Right forelimb (tissue), 1 donor: ENCODE measurements at regions not wholly inside any gene's neighbourhood (a gene's known extent, or its start where the extent isn't known, plus 50 kb on each side); places are given as distances from the start of the nearest gene placed in this dataset.
"Not testable (repeated sequence)": the region's sequence is repeated elsewhere in the genome, so short reads cannot be mapped to it uniquely, and the experiment has no call there.

Source experiments
- DNase-seq: peaks from one replicate; pipeline ENCODE4 v3.0.0-alpha.2; 2018

DNA sequence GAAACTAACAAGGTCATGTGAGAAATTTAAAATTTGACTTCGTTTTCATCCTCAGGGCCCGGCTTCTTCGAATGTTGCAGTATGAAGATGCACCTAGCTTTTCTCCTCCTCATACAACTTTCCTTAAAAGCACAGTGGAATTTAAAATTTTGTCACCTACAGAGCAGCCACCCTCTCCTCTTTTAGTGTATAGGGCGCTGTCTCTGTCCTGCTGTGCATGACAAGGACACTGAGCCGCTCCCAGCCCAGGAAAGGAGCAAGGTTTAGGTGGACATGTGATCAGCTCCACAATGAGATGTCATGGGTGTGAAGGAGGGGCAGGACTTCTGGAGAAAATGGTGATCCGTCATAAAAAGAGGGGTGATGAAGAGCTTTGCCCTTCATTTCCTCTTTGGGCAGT lies 1185.4 kb downstream of the RPIA start:
- not testable (repeated sequence) for DNase-seq

DNA sequence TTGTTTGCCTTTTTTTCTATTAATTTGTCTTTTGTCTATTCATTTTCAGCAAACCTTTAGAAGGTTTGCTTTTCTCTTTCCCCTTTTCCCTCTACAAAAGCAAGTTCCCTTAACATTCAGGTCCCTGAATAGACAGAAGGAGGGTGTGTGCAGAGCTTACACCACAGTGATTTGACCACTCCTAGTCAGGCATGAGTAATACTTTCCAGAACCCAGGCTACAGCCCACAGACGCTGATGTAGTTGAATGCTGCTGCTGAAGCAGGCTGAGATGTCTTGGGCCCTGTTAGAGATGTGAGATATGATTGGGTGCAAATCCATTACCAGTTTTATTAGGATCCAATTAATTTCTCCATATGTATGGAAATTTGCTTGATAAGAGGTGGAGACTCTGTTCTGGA lies 1191.4 kb downstream of the RPIA start:
- DNase-seq: not testable (repeated sequence)

- not testable (repeated sequence) for DNase-seq
These were observed 1192.2 kb downstream of the RPIA start for GRCh38 chr2:89883624-89884023.

GRCh38 chr2:89885071-89885470 lies 1193.6 kb downstream of the RPIA start:
- DNase-seq: not testable (repeated sequence)

GRCh38 chr2:89888693-89889092 lies 1197.2 kb downstream of the RPIA start:
- not testable (repeated sequence) for DNase-seq

- DNase-seq: not testable (repeated sequence)
These were observed 1198.8 kb downstream of the RPIA start for GRCh38 chr2:89890185-89890773.

DNA sequence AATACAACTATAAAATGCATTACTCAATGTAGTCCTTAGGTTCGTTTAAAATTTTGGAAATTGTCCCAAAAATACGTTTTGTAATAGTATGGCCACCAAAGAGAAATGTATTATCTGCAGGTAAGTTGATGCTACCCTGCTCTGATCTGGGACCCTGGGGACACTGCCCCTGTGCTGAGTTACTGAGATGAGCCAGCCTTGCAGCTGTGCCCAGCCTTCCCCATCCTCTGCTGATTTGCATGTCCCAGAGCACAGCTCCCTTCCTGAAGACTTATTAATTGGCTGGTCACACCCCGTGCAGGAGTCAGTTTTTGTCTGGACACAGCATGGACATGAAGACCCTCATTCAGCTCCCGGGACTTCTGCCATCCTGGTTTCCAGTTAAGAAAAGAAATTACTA lies 1203.5 kb downstream of the RPIA start:
- not testable (repeated sequence) for DNase-seq

GRCh38 chr2:89895629-89896028 lies 1204.2 kb downstream of the RPIA start:
- DNase-seq: not testable (repeated sequence)

DNA sequence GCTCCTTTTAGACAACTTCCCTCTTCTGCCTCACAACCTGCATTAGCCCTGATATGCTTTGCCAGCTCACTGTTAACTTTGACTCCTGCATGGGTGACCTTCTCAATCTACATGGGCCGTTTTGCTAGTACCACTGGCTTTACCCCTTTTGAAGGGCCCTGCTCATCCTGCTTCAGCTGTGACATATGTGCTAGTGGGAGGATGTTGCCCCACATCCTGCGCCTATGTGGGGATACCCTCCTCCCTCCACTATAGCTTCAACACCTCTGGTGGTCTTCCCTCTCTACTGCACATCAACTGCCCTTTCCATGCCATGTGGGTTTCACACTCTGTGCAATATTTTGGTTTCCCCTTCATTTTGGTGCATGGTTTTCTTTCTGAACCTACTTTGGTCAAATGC lies 1235.5 kb downstream of the RPIA start:
- not testable (repeated sequence) for DNase-seq

DNA sequence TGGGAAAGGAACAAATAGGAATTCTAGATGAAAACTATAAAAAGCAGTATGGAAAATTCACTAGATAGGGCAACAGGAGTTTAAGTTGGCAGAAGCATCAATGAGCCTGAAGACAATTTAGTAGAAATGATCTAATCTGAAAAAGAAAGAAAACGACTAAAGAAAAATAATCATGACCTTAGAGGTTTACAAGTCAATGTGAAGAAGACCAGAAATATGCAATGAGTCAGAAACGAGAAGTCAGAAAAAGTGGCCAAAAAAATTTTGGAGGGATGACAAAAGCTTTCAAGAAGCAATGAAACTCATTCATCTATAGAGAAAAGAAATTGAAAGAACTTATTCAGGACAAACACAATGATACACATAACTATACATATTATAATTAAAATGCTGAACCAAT lies 1244.0 kb downstream of the RPIA start:
- not testable (repeated sequence) for DNase-seq

DNA sequence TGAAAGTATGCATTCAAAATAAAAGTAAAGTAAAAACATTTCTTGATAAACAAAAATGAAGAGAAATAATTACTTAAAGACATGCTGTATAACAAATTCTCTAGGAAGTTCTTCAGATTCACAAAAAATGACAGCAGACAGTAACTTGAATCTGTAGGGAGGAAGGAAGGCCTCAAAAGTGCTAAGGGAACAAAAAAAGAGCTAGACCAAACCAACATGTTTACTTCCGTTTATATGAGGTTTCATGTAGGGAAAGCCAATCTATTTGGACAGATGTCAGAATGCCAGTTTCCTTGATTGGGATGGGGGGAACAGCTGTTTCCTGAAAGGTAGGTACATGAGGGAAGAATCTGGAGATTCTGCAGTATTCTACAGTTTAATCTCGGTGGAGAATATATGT lies 1244.5 kb downstream of the RPIA start:
- not testable (repeated sequence) for DNase-seq

- DNase-seq: not testable (repeated sequence)
These were observed 1245.1 kb downstream of the RPIA start for GRCh38 chr2:89936559-89936958.

DNA sequence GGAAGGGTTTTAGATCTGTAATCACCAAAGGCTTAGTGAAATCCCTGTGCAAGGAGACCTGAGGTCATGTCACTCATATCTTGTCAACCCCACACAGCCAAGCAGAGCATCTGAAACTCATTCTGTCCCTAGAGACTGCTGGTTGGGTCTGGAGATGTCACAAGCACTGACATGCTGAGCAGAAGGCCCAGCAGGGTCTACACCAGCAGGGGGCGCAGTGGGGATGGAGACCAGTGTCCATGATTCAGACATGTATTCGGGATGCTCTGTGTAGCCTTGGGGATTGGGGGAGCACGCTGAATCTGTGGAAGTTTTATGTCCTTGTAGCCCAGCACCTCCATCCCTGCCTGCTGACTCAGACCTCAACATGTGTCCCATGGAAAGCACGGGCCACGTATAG lies 1247.3 kb downstream of the RPIA start:
- DNase-seq: not testable (repeated sequence)

DNA sequence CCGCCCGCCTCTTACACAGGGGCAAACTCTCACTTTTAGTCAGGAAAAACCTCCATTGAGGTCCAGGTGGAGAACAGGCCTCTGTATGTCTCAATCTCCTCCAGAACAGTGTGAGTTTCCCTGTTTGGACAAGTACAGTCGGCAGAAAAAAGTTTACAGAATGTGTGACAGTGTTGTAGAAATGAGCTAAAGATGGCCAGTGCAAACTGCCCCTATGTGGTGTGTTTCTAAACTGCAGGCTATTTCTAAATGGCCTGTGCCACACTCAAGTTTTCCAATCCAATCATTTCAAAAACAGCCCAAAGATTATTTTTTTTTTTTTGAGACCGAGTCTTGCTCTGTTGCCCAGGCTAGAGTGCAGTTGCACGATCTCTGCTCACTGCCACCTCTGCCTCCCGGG lies 1252.8 kb downstream of the RPIA start:
- DNase-seq: not testable (repeated sequence)

GRCh38 chr2:89945004-89945616 lies 1253.6 kb downstream of the RPIA start:
- DNase-seq: not testable (repeated sequence)

GRCh38 chr2:89947208-89947815 lies 1255.8 kb downstream of the RPIA start:
- DNase-seq: not testable (repeated sequence)

GRCh38 chr2:89948102-89948501 lies 1256.6 kb downstream of the RPIA start:
- not testable (repeated sequence) for DNase-seq

GRCh38 chr2:89950807-89951206 lies 1259.3 kb downstream of the RPIA start:
- DNase-seq: not testable (repeated sequence)

DNA sequence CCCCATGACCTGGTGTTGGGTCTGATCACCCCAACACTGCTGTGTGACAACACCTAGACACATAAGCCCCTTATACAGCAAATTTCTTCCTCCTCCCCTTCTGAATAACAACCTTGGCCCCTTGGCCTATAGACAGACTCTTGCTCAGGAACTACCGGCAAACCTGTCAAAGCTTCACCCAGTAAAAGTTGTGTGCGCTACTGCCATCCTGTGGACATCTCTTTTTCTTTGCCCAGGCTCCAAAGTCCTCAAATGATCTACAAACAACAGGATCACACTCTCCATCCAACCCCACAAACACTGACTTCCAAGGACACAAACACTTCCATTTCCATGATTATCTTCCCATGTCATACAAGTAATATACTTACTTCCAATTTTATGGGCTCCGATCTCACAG lies 1265.8 kb downstream of the RPIA start:
- DNase-seq: not testable (repeated sequence)

DNA sequence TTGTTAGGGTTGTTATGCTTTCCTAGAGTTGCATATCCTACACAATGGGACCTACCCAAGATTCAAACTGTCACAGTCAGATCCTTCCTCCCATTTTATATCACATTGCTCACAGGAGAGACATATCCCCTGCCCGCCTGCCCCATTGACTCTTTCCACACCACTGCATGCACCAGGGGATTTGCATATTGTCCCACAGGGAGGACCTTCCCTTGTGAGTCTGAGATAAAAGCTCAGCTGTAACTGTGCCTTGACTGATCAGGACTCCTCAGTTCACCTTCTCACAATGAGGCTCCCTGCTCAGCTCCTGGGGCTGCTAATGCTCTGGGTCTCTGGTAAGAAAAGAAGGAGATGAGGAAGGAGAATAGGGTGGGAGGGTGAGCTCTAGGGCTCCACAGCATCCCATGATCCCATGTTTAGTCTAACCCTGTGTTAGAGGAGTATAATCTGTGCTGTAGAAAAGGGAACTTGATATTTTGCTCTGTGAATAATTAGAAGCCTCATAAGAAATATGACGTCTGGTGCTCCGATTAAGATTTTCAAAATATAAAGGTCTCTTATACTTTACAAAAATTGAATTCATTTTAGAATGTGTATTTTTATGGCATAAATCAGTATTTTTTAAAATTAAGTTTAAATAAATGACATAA lies 1268.4 kb downstream of the RPIA start:
- not testable (repeated sequence) for DNase-seq

- DNase-seq: not testable (repeated sequence)
These were observed 1269.1 kb downstream of the RPIA start for GRCh38 chr2:89960570-89960969.

- not testable (repeated sequence) for DNase-seq
These were observed 1277.1 kb downstream of the RPIA start for GRCh38 chr2:89968567-89968966.

DNA sequence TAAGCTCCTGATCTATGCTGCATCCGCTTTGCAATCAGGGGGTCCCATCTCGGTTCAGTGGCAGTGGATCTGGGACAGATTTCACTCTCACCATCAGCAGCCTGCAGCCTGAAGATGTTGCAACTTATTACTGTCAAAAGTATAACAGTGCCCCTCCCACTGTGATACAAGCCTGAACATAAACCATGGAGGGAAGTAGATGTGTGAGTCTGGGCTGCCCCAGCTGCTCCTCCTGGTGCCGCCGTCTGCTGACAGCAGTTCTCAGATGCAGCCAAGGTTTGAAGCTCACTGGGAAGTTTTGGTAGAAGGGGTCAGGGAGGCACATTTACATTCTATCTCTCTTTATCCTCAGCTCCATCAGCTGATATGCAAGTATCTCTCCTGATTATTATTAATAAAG lies 1277.7 kb downstream of the RPIA start:
- DNase-seq: not testable (repeated sequence)

- not testable (repeated sequence) for DNase-seq
These were observed 1282.4 kb downstream of the RPIA start for GRCh38 chr2:89973849-89974248.
